H54 (cell line): ENCODE measurements at regions not wholly inside any gene's neighbourhood (a gene's known extent, or its start where the extent isn't known, plus 50 kb on each side); places are given as distances from the start of the nearest gene placed in this dataset.

ENCODE experiments used
- DNase-seq: peaks from one replicate; pipeline ENCODE4 v3.0.0; 2011; ENCODE audit warnings: low spot score, mixed read lengths; ENCODE audit not compliant: insufficient read length
- FAIRE-seq: peaks from 3 replicates; lab custom pipeline; 2011; peaks lifted over from hg19 to GRCh38; lab: Jason Lieb, UNC
- POLR2A ChIP-seq: IDR thresholded peaks from 2 replicates; pipeline ENCODE4 v1.6.1; 2011; ENCODE audit warnings: low read depth, mild to moderate bottlenecking, low read length

GRCh38 chr1:23622284-23622683, 63.0 kb upstream of the ID3 start:
- TF ChIP-seq POLR2A: no peak
- DNase-seq (no peak), FAIRE-seq (no peak)

GRCh38 chr1:23620605-23621004, 61.3 kb upstream of the ID3 start:
- DNase-seq: no peak
- no peak for FAIRE-seq
- TF ChIP-seq POLR2A: no peak

- FAIRE-seq (no peak), DNase-seq (no peak)
- no peak for TF ChIP-seq POLR2A
Measured at GRCh38 chr1:23619299-23620188, 60.2 kb upstream of the ID3 start.

- no peak for TF ChIP-seq POLR2A
- FAIRE-seq (no peak), DNase-seq (no peak)
Measured at GRCh38 chr1:23618586-23619083, 59.3 kb upstream of the ID3 start.

- DNase-seq: no peak
- TF ChIP-seq POLR2A: no peak
- no peak for FAIRE-seq
Measured at GRCh38 chr1:23617084-23617521, 57.8 kb upstream of the ID3 start.

- TF ChIP-seq POLR2A: no peak
- no peak for FAIRE-seq
- no peak for DNase-seq
Measured at GRCh38 chr1:23616292-23616824, 57.1 kb upstream of the ID3 start.

GRCh38 chr1:23615852-23616251, 56.6 kb upstream of the ID3 start:
- DNase-seq: no peak
- no peak for FAIRE-seq
- TF ChIP-seq POLR2A: no peak

GRCh38 chr1:23615423-23615822, 56.1 kb upstream of the ID3 start:
- FAIRE-seq (no peak), DNase-seq (no peak)
- no peak for TF ChIP-seq POLR2A

- no peak for TF ChIP-seq POLR2A
- no peak for DNase-seq
- no peak for FAIRE-seq
Measured at GRCh38 chr1:23614032-23614660, 54.8 kb upstream of the ID3 start.

- FAIRE-seq (no peak), DNase-seq (no peak)
- no peak for TF ChIP-seq POLR2A
Measured at GRCh38 chr1:23613191-23614031, 54.1 kb upstream of the ID3 start.

GRCh38 chr1:23611601-23612327, 52.5 kb upstream of the ID3 start:
- no peak for TF ChIP-seq POLR2A
- FAIRE-seq (no peak), DNase-seq (no peak)

- FAIRE-seq (no peak), DNase-seq (no peak)
- TF ChIP-seq POLR2A: no peak
Measured at GRCh38 chr1:23610677-23611076, 51.4 kb upstream of the ID3 start.

- no peak for TF ChIP-seq POLR2A
- no peak for FAIRE-seq
- no peak for DNase-seq
Measured at GRCh38 chr1:23609971-23610370, 50.7 kb upstream of the ID3 start.
